HFFc6 (cell line): ENCODE measurements at regions not wholly inside any gene's neighbourhood (a gene's known extent, or its start where the extent isn't known, plus 50 kb on each side); places are given as distances from the start of the nearest gene placed in this dataset.
"Not testable (repeated sequence)": the region's sequence is repeated elsewhere in the genome, so short reads cannot be mapped to it uniquely, and the experiment has no call there.

Source experiments
- DNase-seq: peaks from one replicate; pipeline ENCODE4 v3.0.0-alpha.2; 2018
- H3K27ac Mint-ChIP-seq: 2 replicates; pipeline ENCODE4 v1.8.0; 2020; ENCODE audit warnings: mild to moderate bottlenecking, mixed read lengths
- H3K27me3 Mint-ChIP-seq: 2 replicates; pipeline ENCODE4 v1.8.0; 2021; ENCODE audit warnings: mild to moderate bottlenecking, moderate library complexity, mixed read lengths; ENCODE audit not compliant: insufficient read depth
- H3K36me3 Mint-ChIP-seq: 2 replicates; pipeline ENCODE4 v1.8.0; 2021; ENCODE audit warnings: low read depth, mixed read lengths
- H3K4me1 Mint-ChIP-seq: 2 replicates; pipeline ENCODE4 v1.8.0; 2020; ENCODE audit warnings: low read depth, mixed read lengths
- H3K4me3 Mint-ChIP-seq: 2 replicates; pipeline ENCODE4 v1.8.0; 2020; ENCODE audit warnings: mild to moderate bottlenecking, moderate library complexity, mixed read lengths
- H3K9me3 Mint-ChIP-seq: 2 replicates; pipeline ENCODE4 v1.8.0; 2020; ENCODE audit warnings: mild to moderate bottlenecking, mixed read lengths

- not testable (repeated sequence) for H3K36me3 Mint-ChIP-seq, DNase-seq, H3K27ac Mint-ChIP-seq, H3K4me1 Mint-ChIP-seq, H3K4me3 Mint-ChIP-seq, H3K27me3 Mint-ChIP-seq, H3K9me3 Mint-ChIP-seq
Measured at GRCh38 chr21:5975719-5976118, 4545.7 kb upstream of the TPTE start.

GRCh38 chr21:5997586-5997985 lies 4523.8 kb upstream of the TPTE start:
- not testable (repeated sequence) for H3K36me3 Mint-ChIP-seq, H3K27me3 Mint-ChIP-seq, H3K9me3 Mint-ChIP-seq, H3K4me1 Mint-ChIP-seq, H3K4me3 Mint-ChIP-seq, DNase-seq, H3K27ac Mint-ChIP-seq

GRCh38 chr21:6015422-6016057 lies 4505.8 kb upstream of the TPTE start:
- not testable (repeated sequence) for H3K36me3 Mint-ChIP-seq, H3K4me3 Mint-ChIP-seq, H3K9me3 Mint-ChIP-seq, H3K27me3 Mint-ChIP-seq, H3K4me1 Mint-ChIP-seq, H3K27ac Mint-ChIP-seq, DNase-seq

- not testable (repeated sequence) for H3K4me3 Mint-ChIP-seq, H3K27me3 Mint-ChIP-seq, DNase-seq, H3K27ac Mint-ChIP-seq, H3K4me1 Mint-ChIP-seq, H3K36me3 Mint-ChIP-seq, H3K9me3 Mint-ChIP-seq
Measured at GRCh38 chr21:6020460-6020859, 4500.9 kb upstream of the TPTE start.

GRCh38 chr21:6020953-6021716 lies 4500.2 kb upstream of the TPTE start:
- not testable (repeated sequence) for H3K36me3 Mint-ChIP-seq, H3K4me1 Mint-ChIP-seq, H3K4me3 Mint-ChIP-seq, H3K27me3 Mint-ChIP-seq, DNase-seq, H3K27ac Mint-ChIP-seq, H3K9me3 Mint-ChIP-seq

GRCh38 chr21:6021717-6022270 lies 4499.6 kb upstream of the TPTE start:
- not testable (repeated sequence) for H3K9me3 Mint-ChIP-seq, H3K27me3 Mint-ChIP-seq, DNase-seq, H3K27ac Mint-ChIP-seq, H3K4me1 Mint-ChIP-seq, H3K4me3 Mint-ChIP-seq, H3K36me3 Mint-ChIP-seq

GRCh38 chr21:6023331-6023730 lies 4498.1 kb upstream of the TPTE start:
- H3K4me1 Mint-ChIP-seq, H3K27ac Mint-ChIP-seq, H3K4me3 Mint-ChIP-seq, H3K27me3 Mint-ChIP-seq, DNase-seq, H3K36me3 Mint-ChIP-seq, H3K9me3 Mint-ChIP-seq: not testable (repeated sequence)

GRCh38 chr21:6025139-6025538 lies 4496.2 kb upstream of the TPTE start:
- not testable (repeated sequence) for H3K27me3 Mint-ChIP-seq, H3K4me1 Mint-ChIP-seq, H3K4me3 Mint-ChIP-seq, H3K36me3 Mint-ChIP-seq, H3K9me3 Mint-ChIP-seq, DNase-seq, H3K27ac Mint-ChIP-seq

GRCh38 chr21:6027497-6027896 lies 4493.9 kb upstream of the TPTE start:
- not testable (repeated sequence) for H3K27me3 Mint-ChIP-seq, H3K36me3 Mint-ChIP-seq, DNase-seq, H3K4me3 Mint-ChIP-seq, H3K4me1 Mint-ChIP-seq, H3K9me3 Mint-ChIP-seq, H3K27ac Mint-ChIP-seq

- not testable (repeated sequence) for H3K4me1 Mint-ChIP-seq, H3K27me3 Mint-ChIP-seq, H3K4me3 Mint-ChIP-seq, H3K9me3 Mint-ChIP-seq, DNase-seq, H3K36me3 Mint-ChIP-seq, H3K27ac Mint-ChIP-seq
Measured at GRCh38 chr21:6034124-6034678, 4487.2 kb upstream of the TPTE start.

- H3K4me1 Mint-ChIP-seq, DNase-seq, H3K4me3 Mint-ChIP-seq, H3K27me3 Mint-ChIP-seq, H3K27ac Mint-ChIP-seq, H3K9me3 Mint-ChIP-seq, H3K36me3 Mint-ChIP-seq: not testable (repeated sequence)
Measured at GRCh38 chr21:6034820-6035473, 4486.4 kb upstream of the TPTE start.

- not testable (repeated sequence) for H3K4me3 Mint-ChIP-seq, H3K4me1 Mint-ChIP-seq, H3K36me3 Mint-ChIP-seq, H3K9me3 Mint-ChIP-seq, H3K27ac Mint-ChIP-seq, DNase-seq, H3K27me3 Mint-ChIP-seq
Measured at GRCh38 chr21:6035474-6036155, 4485.8 kb upstream of the TPTE start.

GRCh38 chr21:6039224-6039623 lies 4482.2 kb upstream of the TPTE start:
- DNase-seq, H3K4me1 Mint-ChIP-seq, H3K36me3 Mint-ChIP-seq, H3K27ac Mint-ChIP-seq, H3K9me3 Mint-ChIP-seq, H3K27me3 Mint-ChIP-seq, H3K4me3 Mint-ChIP-seq: not testable (repeated sequence)
